Stimulated activated naive CD8-positive, alpha-beta T cell treated with anti-CD3 and anti-CD28 coated beads, Interleukin-15, amount 100 ng/mL, for 72 hours (primary cell): ENCODE measurements at regions not wholly inside any gene's neighbourhood (a gene's known extent, or its start where the extent isn't known, plus 50 kb on each side); places are given as distances from the start of the nearest gene placed in this dataset.
A peak's percentile ranks its signal among the peaks of the same experiment; 100 is the strongest.
"Not testable (repeated sequence)": the region's sequence is repeated elsewhere in the genome, so short reads cannot be mapped to it uniquely, and the experiment has no call there.

Experiments
- ATAC-seq: fragments of 150-1000 bp; cut with Tn5 transposase; 2 replicates; pipeline ENCODE4 v1.10.0; 2021; ENCODE audit warnings: mild to moderate bottlenecking, moderate library complexity
- DNase-seq, 2 donors: peaks; one replicate each; pipeline ENCODE4 v3.0.0; 2021 to 2022
- H3K27ac Mint-ChIP-seq, 2 donors: one replicate each; pipeline ENCODE4 v1.8.0; 2022; ENCODE audit warnings: mild to moderate bottlenecking in 2 of 2, mixed read lengths in 2 of 2, moderate library complexity in 2 of 2
- H3K27me3 Mint-ChIP-seq: one replicate; pipeline ENCODE4 v1.8.0; 2022; ENCODE audit warnings: mixed read lengths
- H3K4me1 Mint-ChIP-seq: one replicate; pipeline ENCODE4 v1.8.0; 2022; ENCODE audit warnings: mild to moderate bottlenecking, mixed read lengths
- H3K4me3 Mint-ChIP-seq, 2 donors: one replicate each; pipeline ENCODE4 v1.8.0; 2022; ENCODE audit warnings: mild to moderate bottlenecking in 2 of 2, mixed read lengths in 2 of 2, moderate library complexity in 1 of 2
- H3K9me3 Mint-ChIP-seq, 2 donors: one replicate each; pipeline ENCODE4 v1.8.0; 2022; ENCODE audit warnings: mixed read lengths in 2 of 2

GRCh38 chr16:85515319-85515745, 97.8 kb upstream of the GSE1 start:
- H3K27ac Mint-ChIP-seq: no peak overlapping the region
- H3K27me3 Mint-ChIP-seq: no peaks in the 10 kb centered on the region
- no peak overlapping the region for H3K4me3 Mint-ChIP-seq
- no peaks in the 10 kb centered on the region for H3K4me1 Mint-ChIP-seq
- DNase-seq (no peak), ATAC-seq (no peak)
- H3K9me3 Mint-ChIP-seq: peaks cover 6 to 9% of the 10 kb centered on the region in 2 donors

- H3K4me3 Mint-ChIP-seq: no peak overlapping the region
- H3K27me3 Mint-ChIP-seq: no peaks in the 10 kb centered on the region
- DNase-seq (no peak), ATAC-seq (no peak)
- H3K9me3 Mint-ChIP-seq: peaks cover 6 to 9% of the 10 kb centered on the region in 2 donors
- H3K27ac Mint-ChIP-seq: no peak overlapping the region
- no peaks in the 10 kb centered on the region for H3K4me1 Mint-ChIP-seq
Observed at GRCh38 chr16:85515830-85516397, 97.2 kb upstream of the GSE1 start.

- no peak for DNase-seq
- Mint-ChIP-seq H3K27me3 (no peaks in the 10 kb centered on the region), H3K27ac (no peak overlapping the region)
Observed at GRCh38 chr16:85517154-85517553, 96.0 kb upstream of the GSE1 start.

GRCh38 chr16:85517563-85518179, 95.5 kb upstream of the GSE1 start:
- DNase-seq: no peak
- H3K27ac Mint-ChIP-seq: no peak overlapping the region
- no peaks in the 10 kb centered on the region for H3K27me3 Mint-ChIP-seq

More at GRCh38 chr16:85517154-85517553, 96.0 kb upstream of the GSE1 start:
- ATAC-seq: no peak
- no peak overlapping the region for H3K4me3 Mint-ChIP-seq
- no peaks in the 10 kb centered on the region for H3K4me1 Mint-ChIP-seq
- H3K9me3 Mint-ChIP-seq: peaks cover 6 to 9% of the 10 kb centered on the region in 2 donors

DNA sequence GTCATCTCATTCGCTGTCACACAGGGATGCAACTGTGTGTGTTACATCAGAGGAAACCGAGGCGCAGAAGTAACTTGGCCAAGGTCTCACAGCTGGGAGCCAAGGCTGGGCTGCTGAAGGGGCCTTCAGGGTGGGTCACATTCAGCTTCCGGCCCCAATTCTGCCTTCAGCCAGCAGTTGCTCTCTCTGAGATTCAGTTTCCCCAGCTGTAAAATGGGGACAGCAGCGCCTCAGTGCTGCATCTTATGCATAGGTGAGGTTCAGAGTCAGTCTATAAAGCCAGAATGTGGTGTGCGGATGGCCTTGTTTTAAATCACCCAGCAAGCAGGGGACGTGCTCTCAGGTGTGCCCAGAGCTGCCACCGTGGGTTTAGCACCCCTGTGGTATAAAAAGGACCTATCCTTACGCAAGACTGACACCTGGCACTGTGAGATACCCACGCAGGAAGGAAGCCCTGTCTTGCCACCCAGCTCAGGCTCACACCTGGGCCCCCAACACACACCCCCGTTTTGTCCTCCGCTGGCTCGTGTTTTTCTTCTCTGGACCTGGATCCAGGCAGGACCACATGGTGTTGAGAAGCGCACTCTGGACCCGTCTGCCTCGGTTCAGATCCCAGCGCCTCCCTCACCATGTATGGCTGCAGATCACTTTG, 94.6 kb upstream of the GSE1 start:
- Mint-ChIP-seq H3K4me1 (no peaks in the 10 kb centered on the region), H3K27me3 (no peaks in the 10 kb centered on the region), H3K9me3 (peaks cover 6 to 9% of the 10 kb centered on the region in 2 donors), H3K27ac (no peak overlapping the region), H3K4me3 (no peak overlapping the region)
- ATAC-seq (no peak), DNase-seq (no peak)

More at GRCh38 chr16:85517563-85518179, 95.5 kb upstream of the GSE1 start:
- ATAC-seq: no peak
- H3K4me3 Mint-ChIP-seq: no peak overlapping the region
- H3K9me3 Mint-ChIP-seq: peaks cover 6 to 9% of the 10 kb centered on the region in 2 donors
- H3K4me1 Mint-ChIP-seq: no peaks in the 10 kb centered on the region

DNA sequence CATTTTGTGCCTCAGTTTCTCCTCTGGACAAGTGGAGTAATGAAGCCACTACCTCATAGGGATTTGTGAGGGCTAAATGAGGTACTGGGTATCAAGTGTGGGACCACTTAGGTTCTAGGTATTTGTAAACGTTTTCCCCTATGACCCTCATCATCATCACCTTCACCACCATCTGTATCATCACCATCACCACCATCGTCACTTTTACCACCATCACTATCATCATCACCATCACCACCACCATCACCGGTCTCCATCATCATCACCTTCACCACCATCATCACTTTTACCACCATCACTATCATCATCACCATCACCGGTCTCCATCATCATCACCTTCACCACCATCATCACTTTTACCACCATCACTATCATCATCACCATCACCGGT, 94.1 kb upstream of the GSE1 start:
- H3K9me3 Mint-ChIP-seq, H3K4me3 Mint-ChIP-seq, H3K27ac Mint-ChIP-seq, H3K4me1 Mint-ChIP-seq, H3K27me3 Mint-ChIP-seq, DNase-seq, ATAC-seq: not testable (repeated sequence)

DNA sequence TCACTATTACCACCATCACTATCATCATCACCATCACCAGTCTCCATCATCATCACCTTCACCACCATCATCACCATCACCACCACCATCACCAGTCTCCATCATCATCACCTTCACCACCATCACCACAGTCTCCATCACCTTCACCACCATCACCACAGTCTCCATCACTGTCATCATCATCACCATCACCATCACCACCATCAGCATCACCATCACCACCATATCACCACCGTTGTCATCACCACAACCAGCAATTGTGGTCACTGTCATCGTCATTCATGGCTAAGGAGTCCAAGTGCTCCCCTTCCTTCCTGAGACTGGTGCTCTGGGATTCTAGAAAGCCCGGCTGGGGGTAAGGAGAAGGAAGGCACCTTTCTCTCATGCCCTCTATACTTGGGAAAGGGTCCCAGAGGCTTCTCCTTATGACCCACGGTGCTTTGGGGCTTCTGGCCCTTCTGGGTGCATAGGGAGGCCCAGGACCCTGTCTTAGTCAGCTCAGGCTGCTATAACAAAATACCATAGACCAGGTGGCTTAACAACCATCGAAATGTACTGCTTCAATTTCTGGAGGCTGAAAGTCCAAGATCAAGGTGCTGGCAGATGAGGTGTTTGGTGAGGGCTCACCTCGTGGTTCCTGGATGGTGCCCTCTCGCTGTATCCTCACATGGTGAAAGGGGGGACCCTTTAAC, 93.4 kb upstream of the GSE1 start:
- Mint-ChIP-seq H3K9me3 (peaks cover 6 to 9% of the 10 kb centered on the region in 2 donors), H3K27me3 (no peaks in the 10 kb centered on the region)

DNA sequence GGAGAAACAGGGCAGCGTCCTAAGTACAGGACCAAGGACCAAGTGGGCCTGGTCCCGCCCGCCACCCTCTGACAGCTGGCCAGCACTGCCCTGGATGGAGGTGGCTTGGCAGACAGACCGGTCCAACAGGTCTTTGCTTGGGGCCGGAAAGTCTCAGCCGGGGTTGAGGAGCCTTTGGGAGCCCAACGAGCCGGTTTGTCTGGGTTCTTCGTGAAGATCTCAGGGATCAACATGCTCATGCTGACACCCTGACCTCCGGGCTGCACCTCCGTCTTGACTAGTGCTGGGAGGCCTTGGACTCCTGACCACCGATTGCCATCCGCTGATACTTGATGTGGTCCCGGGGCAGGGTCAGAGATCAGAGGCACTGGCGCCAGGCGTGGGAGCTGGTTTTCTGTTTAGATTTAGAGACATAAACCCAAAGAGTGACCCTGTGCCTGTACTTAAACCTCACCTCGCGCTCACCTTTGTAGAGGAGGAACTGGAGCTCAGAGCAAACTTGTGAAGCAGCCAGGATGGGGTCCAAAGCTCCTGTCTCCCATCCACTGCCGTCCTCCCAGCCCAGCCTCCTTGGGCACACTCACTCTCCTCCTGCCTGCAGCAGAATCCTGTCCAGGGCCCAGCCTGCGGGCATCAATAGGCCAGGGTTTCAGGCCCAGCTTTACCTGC, 92.1 kb upstream of the GSE1 start:
- no peak overlapping the region for H3K27ac Mint-ChIP-seq
- no peaks in the 10 kb centered on the region for H3K27me3 Mint-ChIP-seq
- no peak for DNase-seq
- H3K4me3 Mint-ChIP-seq: peak overlapping the region in 1 of 2 donors; percentile 14
- no peaks in the 10 kb centered on the region for H3K4me1 Mint-ChIP-seq
- no peak for ATAC-seq
- peaks cover 6 to 9% of the 10 kb centered on the region in 2 donors for H3K9me3 Mint-ChIP-seq

More for the DNA sequence above, 93.4 kb upstream of the GSE1 start:
- no peak for ATAC-seq
- Mint-ChIP-seq H3K4me1 (no peaks in the 10 kb centered on the region), H3K4me3 (no peak overlapping the region), H3K27ac (peak overlapping the region in 1 of 2 donors; percentile 14)
- DNase-seq: peak in 1 of 2 donors; percentile 15

DNA sequence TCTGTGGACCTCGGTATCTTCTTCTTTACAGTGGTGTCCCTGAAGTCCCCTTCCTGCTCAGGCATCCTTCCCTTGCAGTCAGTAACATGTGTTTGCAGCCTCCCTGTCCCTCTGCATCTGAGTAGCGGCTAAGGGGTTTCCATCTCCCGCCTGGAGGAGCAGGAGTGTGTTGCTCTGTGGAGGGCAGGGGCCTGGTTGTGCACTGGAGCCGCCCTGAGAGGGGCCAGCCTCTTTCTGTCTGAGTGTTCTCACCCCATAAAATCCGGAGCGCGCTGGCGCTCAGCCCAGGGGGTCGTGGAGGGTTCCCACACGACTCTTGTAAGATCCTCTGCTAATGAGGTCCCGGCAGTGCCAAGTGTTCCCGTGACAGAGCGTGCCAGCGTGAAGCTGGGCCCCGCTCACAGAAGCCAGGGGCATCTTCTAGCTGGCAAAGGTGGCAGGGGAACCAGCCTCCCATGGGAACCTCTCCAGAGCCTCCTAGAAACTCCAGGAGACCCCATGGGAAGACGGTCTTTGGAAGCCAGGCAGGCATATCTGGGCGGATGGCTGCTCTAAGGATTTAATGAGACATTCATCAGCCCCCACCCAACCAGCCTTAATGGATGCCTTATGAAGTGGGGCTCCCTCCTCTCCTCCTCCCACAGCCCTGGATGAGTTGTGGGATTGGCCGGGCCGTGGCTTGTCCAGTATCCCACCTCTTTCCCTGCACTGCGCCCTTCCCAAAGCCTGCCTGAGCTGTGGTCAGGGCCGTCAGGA, 91.4 kb upstream of the GSE1 start:
- no peaks in the 10 kb centered on the region for H3K27me3 Mint-ChIP-seq
- H3K4me1 Mint-ChIP-seq: no peaks in the 10 kb centered on the region

DNA sequence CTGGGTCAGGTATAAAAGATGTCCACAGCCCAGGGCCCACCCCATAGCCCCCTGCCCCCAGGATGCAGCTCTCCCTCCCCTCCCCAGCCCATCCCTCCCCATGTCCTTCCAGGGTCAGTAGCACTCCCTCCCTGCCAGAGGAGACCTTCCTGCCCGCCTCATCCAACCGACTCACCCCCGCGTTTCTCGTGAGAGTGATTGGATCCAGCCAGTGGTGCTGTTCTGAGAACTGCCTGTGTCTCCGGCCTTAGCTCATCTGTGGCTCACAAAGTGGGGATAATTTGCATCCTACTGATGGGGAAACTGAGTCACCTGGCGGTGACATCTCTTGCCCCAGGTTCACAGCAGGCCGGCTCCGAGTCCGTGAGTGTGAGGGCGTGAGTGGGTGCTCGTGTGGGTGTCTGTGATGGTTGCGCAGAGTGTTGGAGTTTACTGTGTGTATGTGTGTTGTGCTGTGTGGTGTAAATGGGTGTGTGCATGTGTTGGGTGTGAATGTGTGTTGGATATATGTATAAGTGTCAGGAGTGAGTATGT, 90.7 kb upstream of the GSE1 start:
- ATAC-seq (no peak), DNase-seq (no peak)
- H3K27ac Mint-ChIP-seq: no peak overlapping the region

More for the DNA sequence above, 91.4 kb upstream of the GSE1 start:
- Mint-ChIP-seq H3K4me3 (peak overlapping the region in 1 of 2 donors; percentile 14), H3K9me3 (peaks cover 6 to 9% of the 10 kb centered on the region in 2 donors), H3K27ac (no peak overlapping the region)
- DNase-seq: no peak
- ATAC-seq: no peak

GRCh38 chr16:85522842-85523601, 90.1 kb upstream of the GSE1 start:
- H3K27me3 Mint-ChIP-seq: no peaks in the 10 kb centered on the region
- ATAC-seq: no peak
- H3K4me3 Mint-ChIP-seq: no peak overlapping the region

More for the DNA sequence above, 90.7 kb upstream of the GSE1 start:
- Mint-ChIP-seq H3K4me3 (no peak overlapping the region), H3K9me3 (peaks cover 6 to 9% of the 10 kb centered on the region in 2 donors), H3K4me1 (no peaks in the 10 kb centered on the region), H3K27me3 (no peaks in the 10 kb centered on the region)

DNA sequence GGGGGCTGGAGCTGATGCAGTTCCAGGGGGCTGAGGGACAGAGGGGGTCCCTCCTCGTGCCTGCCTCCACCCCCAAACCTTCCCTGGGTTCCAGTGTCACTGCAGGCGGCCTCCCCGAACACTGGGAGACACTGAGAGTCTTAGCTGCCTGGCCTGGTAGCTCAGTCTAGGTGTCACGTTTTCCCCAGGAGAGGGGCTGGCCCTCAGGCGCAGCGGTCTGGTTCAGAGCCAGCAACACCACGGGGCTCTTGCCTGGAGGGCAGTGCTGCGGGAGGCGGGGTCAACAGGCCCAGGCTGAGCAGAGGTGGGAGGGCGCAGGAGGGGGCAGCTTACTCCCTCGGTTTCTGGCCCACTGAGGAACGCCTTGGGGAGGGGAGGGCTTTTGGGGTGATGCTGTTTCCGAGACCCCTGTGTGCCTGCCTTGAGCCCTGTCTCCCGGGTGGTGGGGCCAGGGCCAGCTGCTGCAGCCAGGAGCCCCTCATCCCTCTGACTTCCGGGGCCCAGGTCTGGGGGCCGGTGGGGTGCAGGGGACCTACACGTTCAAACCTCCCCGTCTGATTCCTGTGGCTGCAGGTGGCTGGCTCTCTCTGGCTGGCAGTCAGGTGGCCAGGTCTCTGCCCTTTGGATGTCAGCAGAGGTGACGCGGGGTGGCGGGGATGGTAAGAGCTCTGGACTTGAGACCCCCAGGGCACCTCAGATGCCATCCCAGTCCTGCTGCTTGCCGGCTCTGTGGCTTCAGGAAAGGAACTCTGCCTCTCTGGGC, 89.3 kb upstream of the GSE1 start:
- ATAC-seq (no peak), DNase-seq (no peak)

More at GRCh38 chr16:85522842-85523601, 90.1 kb upstream of the GSE1 start:
- no peak overlapping the region for H3K27ac Mint-ChIP-seq
- H3K9me3 Mint-ChIP-seq: peaks cover 6 to 9% of the 10 kb centered on the region in 2 donors
- no peaks in the 10 kb centered on the region for H3K4me1 Mint-ChIP-seq
- no peak for DNase-seq

GRCh38 chr16:85524365-85524629, 88.8 kb upstream of the GSE1 start:
- peaks cover 5 to 6% of the 10 kb centered on the region in 2 donors for H3K9me3 Mint-ChIP-seq
- H3K4me3 Mint-ChIP-seq: no peak overlapping the region
- DNase-seq (no peak), ATAC-seq (no peak)
- H3K27me3 Mint-ChIP-seq: no peaks in the 10 kb centered on the region
- H3K4me1 Mint-ChIP-seq: no peaks in the 10 kb centered on the region
- H3K27ac Mint-ChIP-seq: no peak overlapping the region

More for the DNA sequence above, 89.3 kb upstream of the GSE1 start:
- H3K9me3 Mint-ChIP-seq: peaks cover 6 to 9% of the 10 kb centered on the region in 2 donors
- no peak overlapping the region for H3K27ac Mint-ChIP-seq
- no peak overlapping the region for H3K4me3 Mint-ChIP-seq
- no peaks in the 10 kb centered on the region for H3K4me1 Mint-ChIP-seq
- H3K27me3 Mint-ChIP-seq: no peaks in the 10 kb centered on the region
